HG02678 (cell line): ENCODE measurements at regions not wholly inside any gene's neighbourhood (a gene's known extent, or its start where the extent isn't known, plus 50 kb on each side); places are given as distances from the start of the nearest gene placed in this dataset.
"Not testable (repeated sequence)": the region's sequence is repeated elsewhere in the genome, so short reads cannot be mapped to it uniquely, and the experiment has no call there.

Source experiments
- ATAC-seq: cut with Tn5 transposase; IDR thresholded peaks from one replicate; pipeline ENCODE4 v1.9.1; 2021; ENCODE audit warnings: mild to moderate bottlenecking, moderate library complexity; ENCODE audit not compliant: unreplicated experiment

- no peak for ATAC-seq
Measured at GRCh38 chr4:14400307-14400706, 602.0 kb upstream of the CPEB2 start.

GRCh38 chr4:14403132-14403531 lies 599.1 kb upstream of the CPEB2 start:
- no peak for ATAC-seq

DNA sequence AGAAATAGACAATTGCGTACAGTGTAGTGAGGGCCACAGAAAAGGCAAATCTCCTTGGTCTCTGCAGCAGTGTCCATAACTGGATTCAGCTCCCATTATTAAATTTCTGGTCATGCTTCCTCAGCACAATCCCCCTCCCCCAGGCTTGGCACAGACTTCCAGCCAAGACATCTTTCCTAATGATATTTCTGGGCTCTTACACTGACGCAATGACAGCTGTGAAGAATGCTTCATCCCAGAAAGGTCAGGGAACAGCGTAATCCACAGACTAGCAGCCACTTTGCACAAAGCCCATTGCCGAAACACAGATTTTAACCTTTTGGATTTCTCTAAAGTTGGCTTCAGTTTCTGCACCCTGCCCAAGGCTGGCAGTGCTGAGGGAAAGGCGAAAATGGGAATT lies 597.6 kb upstream of the CPEB2 start:
- no peak for ATAC-seq

GRCh38 chr4:14410516-14410915 lies 591.8 kb upstream of the CPEB2 start:
- ATAC-seq: no peak

DNA sequence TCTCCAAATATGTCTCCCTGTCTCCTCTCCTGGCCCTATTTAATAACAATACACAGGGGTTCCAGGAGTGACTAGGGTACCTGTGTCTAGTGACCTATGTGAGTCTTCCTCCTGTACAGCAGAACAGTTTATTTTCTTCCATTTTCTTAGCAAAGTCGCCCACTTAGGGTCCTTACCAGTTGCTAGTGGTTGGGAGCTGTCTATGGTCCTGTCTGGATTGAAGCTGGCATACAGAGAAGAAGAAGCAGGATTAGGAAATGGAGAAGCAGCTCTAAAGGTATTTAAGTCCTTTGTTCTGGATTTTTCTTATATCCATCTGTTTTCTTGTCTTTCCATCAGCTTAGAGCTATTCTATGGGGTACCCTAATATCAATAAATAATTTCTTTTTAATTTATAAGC lies 587.1 kb upstream of the CPEB2 start:
- ATAC-seq: no peak

GRCh38 chr4:14419516-14419915 lies 582.8 kb upstream of the CPEB2 start:
- no peak for ATAC-seq

DNA sequence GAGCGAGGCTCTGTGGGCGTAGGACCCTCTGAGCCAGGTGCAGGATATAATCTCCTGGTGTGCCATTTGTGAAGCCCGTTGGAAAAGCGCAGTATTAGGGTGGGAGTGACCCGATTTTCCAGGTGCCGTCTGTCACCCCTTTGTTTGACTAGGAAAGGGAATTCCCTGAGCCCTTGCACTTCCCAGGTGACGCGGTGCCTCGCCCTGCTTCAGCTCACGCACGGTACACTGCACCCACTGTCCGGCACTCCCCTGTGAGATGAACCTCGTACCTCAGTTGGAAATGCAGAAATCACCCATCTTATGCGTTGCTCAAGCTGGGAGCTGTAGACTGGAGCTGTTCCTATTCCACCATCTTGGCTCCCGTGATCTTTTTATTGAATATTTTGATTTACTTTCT lies 576.0 kb upstream of the CPEB2 start:
- ATAC-seq: not testable (repeated sequence)

DNA sequence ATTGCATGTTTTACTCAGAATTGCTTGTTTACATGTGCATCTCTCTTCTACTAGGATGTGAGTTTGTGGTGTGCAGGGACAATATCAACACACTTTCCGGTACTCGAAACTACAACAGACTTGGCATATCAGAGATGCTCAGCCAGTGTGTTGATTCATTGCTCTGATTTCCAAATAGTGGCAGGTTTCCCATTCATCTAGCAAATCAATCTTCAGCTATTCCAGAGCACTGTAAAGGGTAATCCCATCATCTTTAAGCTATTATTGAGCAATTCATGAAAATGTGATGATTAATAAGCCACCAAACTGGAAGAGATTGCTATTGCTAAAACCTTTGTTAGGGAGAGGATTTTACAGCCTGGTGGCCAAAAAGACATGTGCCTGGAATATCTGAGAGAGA lies 574.2 kb upstream of the CPEB2 start:
- ATAC-seq: no peak

DNA sequence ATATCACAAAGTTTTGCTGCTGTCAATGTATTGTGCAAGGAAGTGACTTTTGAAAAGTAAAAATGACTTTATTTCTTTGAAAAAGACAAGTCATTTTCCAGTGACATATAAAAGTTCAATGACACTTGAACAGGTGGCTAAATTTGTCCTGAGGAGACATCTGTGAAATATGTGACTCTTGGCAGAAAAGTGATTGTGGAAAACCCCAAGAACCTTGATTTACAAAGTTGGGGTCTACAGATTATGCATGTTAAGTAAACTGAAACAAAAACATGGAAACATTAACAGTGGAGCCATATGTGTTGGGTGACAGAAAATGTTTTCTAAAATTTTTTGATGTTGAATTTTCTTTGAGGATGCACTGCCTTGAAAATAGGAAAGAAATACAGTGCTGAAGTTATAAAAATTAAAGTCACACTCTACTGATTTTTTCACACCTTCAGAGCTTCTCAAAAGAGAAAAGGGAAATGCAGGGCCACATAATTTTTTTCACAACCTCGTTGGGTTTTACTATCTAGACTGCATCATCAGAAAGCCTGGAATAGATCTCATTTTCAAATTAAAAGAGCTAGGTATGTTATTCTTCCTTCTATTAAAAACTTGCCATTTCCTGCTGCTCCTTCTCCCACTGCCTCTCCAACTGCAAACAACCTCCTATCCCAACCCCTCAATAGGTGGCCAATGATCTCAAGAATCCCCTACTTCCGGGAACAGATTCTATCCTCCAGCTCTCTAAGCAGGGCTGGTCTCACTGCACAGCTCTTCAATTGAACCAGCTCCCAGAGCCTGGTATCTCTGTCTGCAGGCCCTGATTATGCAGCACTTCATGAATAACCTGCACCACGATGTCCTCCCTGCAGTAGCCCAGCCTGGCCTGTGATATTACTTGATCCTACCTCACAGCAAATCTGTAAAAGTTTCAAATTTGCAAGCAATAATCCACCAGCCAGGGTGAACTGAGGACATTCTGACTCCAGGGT lies 570.8 kb upstream of the CPEB2 start:
- no peak for ATAC-seq

- ATAC-seq: no peak
Measured at GRCh38 chr4:14434483-14434882, 567.8 kb upstream of the CPEB2 start.

DNA sequence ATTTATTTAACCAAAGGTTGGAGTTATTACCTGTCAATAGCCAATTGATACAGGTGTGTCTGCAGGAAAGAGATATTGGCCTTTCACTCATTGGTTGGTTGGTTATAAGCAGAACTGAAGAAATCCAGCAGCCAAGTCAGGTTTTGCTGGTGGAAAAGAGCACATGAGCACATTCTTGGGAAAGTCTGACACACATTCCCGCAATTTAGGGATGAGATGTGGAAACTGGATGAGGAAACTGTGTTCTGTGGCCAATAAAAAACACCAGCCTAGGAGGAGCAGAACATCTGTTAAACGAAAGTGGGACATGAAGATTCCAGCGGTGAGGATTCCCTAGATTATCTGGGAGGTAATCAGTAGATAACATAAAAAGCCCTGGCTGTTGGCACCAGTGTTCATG lies 567.4 kb upstream of the CPEB2 start:
- no peak for ATAC-seq

GRCh38 chr4:14441561-14441960 lies 560.7 kb upstream of the CPEB2 start:
- ATAC-seq: no peak

DNA sequence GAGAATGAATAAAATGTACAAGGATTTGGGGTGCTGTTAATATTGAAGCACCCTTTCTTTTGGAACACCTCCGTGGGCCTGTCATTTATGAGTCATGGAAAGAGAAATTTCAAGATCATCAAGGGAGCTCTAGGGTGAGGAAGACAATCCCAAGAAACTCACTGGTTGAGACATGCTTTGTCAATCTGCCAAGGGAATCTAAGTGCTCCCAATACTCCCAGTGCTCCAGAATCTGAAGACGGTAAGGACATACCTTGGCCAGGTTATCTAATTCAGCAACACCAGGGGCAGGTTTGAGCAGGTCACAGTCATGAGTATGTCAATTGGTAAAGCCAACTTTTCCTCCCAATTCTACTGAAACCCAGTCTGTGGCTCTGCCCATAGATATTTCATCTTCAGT lies 556.4 kb upstream of the CPEB2 start:
- ATAC-seq: no peak

DNA sequence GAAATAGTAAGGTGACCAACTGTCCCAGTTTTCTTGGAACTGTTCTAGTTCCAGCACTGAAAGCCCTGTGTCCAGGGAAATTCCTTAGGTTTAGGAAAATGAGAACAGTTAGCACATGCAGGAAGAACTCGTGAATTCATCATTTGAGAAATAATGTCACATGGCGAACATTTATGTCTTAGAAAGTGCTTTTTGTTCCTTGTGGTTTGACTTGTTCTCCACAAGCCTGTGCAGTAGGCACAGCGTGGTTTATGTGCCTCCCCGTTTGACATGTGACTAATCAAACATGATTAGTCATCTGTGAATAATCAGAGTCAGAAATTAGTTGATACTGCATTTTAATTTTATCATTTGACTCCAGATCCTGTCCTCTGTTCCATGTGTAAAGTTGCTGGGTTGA lies 556.0 kb upstream of the CPEB2 start:
- no peak for ATAC-seq

DNA sequence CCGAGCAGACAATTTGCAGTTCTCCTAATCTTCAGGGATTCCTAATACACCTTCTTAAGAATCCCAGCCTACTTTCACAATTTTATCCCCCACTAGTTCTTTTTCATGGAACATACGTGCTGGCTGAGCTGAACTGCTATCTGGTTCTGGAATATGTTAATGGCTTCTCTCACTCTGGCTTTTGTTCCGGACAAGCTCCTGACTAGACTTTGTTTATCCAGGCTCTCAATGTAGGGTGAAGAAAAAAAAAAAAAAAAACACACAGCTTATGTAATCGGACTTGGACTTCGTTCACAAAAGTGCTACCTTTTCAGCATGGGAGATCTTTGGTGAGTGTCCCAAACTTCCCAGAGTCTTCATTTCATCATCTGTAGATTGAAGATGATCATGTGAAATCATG lies 555.4 kb upstream of the CPEB2 start:
- ATAC-seq: no peak

GRCh38 chr4:14449308-14449707 lies 553.0 kb upstream of the CPEB2 start:
- ATAC-seq: no peak

- no peak for ATAC-seq
Measured at GRCh38 chr4:14452001-14452400, 550.3 kb upstream of the CPEB2 start.

- no peak for ATAC-seq
Measured at GRCh38 chr4:14452764-14453163, 549.5 kb upstream of the CPEB2 start.

GRCh38 chr4:14458463-14458862 lies 543.8 kb upstream of the CPEB2 start:
- ATAC-seq: no peak

- no peak for ATAC-seq
Measured at GRCh38 chr4:14465057-14465456, 537.2 kb upstream of the CPEB2 start.

DNA sequence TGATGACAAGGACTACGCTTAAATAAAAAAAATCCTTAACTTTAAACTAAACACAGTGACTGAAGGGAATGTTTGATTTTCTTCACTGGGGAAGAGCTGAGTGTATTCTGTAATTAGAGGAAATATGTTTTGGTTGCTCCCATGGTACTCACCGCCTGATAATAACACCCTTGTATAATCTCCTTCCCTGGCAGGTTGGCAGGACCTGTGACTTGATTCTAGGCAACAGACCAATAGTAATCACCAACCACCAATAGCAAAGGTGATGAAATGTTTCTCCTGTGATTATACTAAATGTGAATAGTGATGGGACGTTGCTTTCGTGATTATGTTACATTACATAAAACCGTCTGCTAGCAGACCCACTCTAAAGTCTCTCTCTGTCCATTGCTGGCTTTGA lies 536.8 kb upstream of the CPEB2 start:
- no peak for ATAC-seq

- no peak for ATAC-seq
Measured at GRCh38 chr4:14478504-14478903, 523.8 kb upstream of the CPEB2 start.

GRCh38 chr4:14496408-14496807 lies 505.9 kb upstream of the CPEB2 start:
- no peak for ATAC-seq
